ENCODE measurements at regions not wholly inside any gene's neighbourhood (a gene's known extent, or its start where the extent isn't known, plus 50 kb on each side); places are given as distances from the start of the nearest gene placed in this dataset.
"Not testable (repeated sequence)": the region's sequence is repeated elsewhere in the genome, so short reads cannot be mapped to it uniquely, and the experiment has no call there.

DNA sequence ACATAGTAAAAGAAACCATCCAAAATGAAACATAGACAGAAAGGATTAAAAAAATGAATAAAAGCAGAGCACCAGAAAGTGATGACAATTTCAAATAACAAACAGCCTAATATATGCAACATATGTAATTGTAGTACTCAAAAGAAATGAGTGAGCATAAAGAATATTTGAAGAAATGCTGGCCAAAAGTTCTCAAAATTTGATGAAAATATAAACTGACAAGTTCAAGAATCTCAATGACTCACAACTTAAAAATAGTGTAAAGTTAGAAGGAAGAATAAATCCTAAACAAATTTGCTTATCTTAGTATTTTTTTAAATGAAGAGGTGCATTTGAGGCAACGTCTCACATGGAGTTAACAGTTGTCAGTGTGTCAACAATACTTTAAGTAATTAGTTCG lies 498.9 kb downstream of the SLC6A15 start:
- no peaks in the 10 kb centered on the region for H3K9me3 Mint-ChIP-seq
- ATAC-seq = no peak
- intact Hi-C loops (cut with micrococcal nuclease) = no loop called here
- TF ChIP-seq, protein P1, sequence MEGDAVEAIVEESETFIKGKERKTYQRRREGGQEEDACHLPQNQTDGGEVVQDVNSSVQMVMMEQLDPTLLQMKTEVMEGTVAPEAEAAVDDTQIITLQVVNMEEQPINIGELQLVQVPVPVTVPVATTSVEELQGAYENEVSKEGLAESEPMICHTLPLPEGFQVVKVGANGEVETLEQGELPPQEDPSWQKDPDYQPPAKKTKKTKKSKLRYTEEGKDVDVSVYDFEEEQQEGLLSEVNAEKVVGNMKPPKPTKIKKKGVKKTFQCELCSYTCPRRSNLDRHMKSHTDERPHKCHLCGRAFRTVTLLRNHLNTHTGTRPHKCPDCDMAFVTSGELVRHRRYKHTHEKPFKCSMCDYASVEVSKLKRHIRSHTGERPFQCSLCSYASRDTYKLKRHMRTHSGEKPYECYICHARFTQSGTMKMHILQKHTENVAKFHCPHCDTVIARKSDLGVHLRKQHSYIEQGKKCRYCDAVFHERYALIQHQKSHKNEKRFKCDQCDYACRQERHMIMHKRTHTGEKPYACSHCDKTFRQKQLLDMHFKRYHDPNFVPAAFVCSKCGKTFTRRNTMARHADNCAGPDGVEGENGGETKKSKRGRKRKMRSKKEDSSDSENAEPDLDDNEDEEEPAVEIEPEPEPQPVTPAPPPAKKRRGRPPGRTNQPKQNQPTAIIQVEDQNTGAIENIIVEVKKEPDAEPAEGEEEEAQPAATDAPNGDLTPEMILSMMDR (IDR thresholded peaks at IDR 0.05) = no peak
- POLR2A ChIA-PET = no interaction called here
- H3K4me1 Mint-ChIP-seq (ENCODE audit: low read depth) = no peaks in the 10 kb centered on the region
- no peak overlapping the region for H3K4me3 Mint-ChIP-seq
- CTCF ChIA-PET = no interaction called here
- H3K27ac Mint-ChIP-seq = no peak overlapping the region
- no peaks in the 10 kb centered on the region for H3K36me3 Mint-ChIP-seq (ENCODE audit: low read depth)
- DNase-seq = no peak
- no peaks in the 10 kb centered on the region for H3K27me3 Mint-ChIP-seq

DNA sequence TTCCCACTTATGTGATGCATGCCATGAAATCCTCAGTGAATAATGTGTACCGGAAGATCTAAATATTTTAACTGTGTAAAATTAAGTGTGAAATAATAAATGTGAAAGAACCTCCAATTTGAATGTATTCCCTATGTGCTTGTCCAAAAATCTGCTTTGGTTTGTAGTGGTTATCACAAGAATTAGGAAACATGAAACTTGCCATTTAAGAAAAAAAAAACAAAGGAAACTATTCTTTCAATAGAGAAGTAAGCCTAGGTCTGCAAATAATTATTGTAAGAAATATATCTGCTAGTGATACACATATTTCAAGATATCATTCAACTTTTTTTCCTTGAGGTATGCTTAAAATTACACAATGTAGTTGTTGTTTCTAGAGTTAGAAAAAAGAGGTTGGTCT lies 500.4 kb downstream of the SLC6A15 start:
- Mint-ChIP-seq H3K4me3 (no peak overlapping the region), H3K36me3 (ENCODE audit: low read depth) (no peaks in the 10 kb centered on the region), H3K4me1 (ENCODE audit: low read depth) (no peaks in the 10 kb centered on the region), H3K27me3 (no peaks in the 10 kb centered on the region), H3K27ac (no peak overlapping the region), H3K9me3 (no peaks in the 10 kb centered on the region)
- POLR2A ChIA-PET = no interaction called here
- TF ChIP-seq, protein P1 (IDR thresholded peaks at IDR 0.05) = no peak
- ATAC-seq = no peak
- CTCF ChIA-PET = no interaction called here
- intact Hi-C loops (cut with micrococcal nuclease) = no loop called here
- DNase-seq = no peak

DNA sequence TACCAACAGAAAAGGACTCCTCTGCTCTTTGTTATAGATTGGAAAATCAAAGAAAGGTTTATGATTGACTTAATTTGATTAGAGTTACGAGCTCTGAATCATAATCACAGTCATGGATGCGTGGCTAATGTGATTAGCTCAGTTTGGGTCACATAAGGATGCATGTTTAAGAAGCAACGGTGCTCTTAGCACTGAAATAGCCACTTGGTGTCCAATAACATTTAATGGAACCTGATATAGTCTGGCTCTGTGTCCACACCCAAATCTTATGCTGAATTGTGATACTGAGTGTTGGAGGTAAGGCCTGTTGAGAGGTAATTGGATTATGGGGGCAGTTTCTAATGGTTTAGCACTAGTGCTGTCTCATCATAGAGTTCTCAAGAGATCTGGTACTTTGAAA lies 501.6 kb downstream of the SLC6A15 start:
- H3K4me1 Mint-ChIP-seq (ENCODE audit: low read depth) = no peaks in the 10 kb centered on the region
- CTCF ChIA-PET = no interaction called here
- DNase-seq (no peak), ATAC-seq (no peak)
- TF ChIP-seq, protein P1 (IDR thresholded peaks at IDR 0.05) = no peak
- H3K27ac Mint-ChIP-seq = no peak overlapping the region
- no peaks in the 10 kb centered on the region for H3K36me3 Mint-ChIP-seq (ENCODE audit: low read depth)
- POLR2A ChIA-PET = no interaction called here
- H3K4me3 Mint-ChIP-seq = no peak overlapping the region
- intact Hi-C loops (cut with micrococcal nuclease) = no loop called here
- no peaks in the 10 kb centered on the region for H3K27me3 Mint-ChIP-seq
- H3K9me3 Mint-ChIP-seq = no peaks in the 10 kb centered on the region

DNA sequence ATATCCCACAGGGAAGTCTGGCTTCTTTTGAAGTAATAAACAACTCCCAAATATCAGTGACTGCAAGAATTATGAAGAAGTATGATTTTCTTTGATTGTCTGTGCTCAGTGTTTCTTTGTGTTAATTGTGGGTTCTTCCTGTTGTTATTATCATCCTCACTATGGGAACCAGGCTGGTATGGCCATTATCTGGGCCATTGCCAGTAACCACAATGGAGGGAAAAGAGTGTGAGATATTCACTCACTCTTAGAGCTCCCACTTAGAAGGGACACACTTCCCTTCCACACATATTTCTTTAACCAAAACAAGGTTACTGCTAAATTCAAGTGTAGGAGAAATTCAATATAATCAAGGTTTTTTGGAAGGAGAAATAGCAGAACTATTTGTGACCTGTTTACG lies 503.7 kb downstream of the SLC6A15 start:
- ChIA-PET POLR2A (no interaction called here), CTCF (no interaction called here)
- H3K27ac Mint-ChIP-seq = no peak overlapping the region
- TF ChIP-seq, protein P1 (IDR thresholded peaks at IDR 0.05) = no peak
- H3K36me3 Mint-ChIP-seq (ENCODE audit: low read depth) = no peaks in the 10 kb centered on the region
- no peak overlapping the region for H3K4me3 Mint-ChIP-seq
- ATAC-seq = no peak
- DNase-seq = no peak
- no peaks in the 10 kb centered on the region for H3K9me3 Mint-ChIP-seq
- H3K4me1 Mint-ChIP-seq (ENCODE audit: low read depth) = no peaks in the 10 kb centered on the region
- no peaks in the 10 kb centered on the region for H3K27me3 Mint-ChIP-seq
- intact Hi-C loops (cut with micrococcal nuclease) = no loop called here

DNA sequence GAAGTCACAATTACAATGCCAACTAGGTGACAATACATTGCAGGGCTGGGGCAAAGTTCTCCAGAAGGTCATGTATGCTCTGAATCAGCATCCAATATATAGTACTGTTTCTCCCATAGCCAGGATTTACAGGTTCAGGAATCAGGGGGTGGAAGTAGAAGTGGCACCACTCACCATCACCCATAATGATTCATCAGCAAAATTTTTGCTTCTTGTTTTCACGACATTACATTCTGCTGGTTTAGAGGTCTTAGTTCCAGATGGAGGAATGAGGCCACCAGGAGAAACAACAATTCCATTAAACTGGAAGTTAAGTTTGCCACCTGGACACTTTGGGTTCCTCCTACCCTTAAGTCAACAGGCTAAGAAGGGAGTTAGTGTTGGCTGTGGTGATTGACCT lies 505.9 kb downstream of the SLC6A15 start:
- ATAC-seq; H3K4me3 Mint-ChIP-seq; CTCF ChIA-PET; H3K36me3 Mint-ChIP-seq (ENCODE audit: low read depth); H3K4me1 Mint-ChIP-seq (ENCODE audit: low read depth); H3K27me3 Mint-ChIP-seq; DNase-seq; intact Hi-C loops (cut with micrococcal nuclease); H3K9me3 Mint-ChIP-seq; H3K27ac Mint-ChIP-seq; POLR2A ChIA-PET: not testable (repeated sequence)

DNA sequence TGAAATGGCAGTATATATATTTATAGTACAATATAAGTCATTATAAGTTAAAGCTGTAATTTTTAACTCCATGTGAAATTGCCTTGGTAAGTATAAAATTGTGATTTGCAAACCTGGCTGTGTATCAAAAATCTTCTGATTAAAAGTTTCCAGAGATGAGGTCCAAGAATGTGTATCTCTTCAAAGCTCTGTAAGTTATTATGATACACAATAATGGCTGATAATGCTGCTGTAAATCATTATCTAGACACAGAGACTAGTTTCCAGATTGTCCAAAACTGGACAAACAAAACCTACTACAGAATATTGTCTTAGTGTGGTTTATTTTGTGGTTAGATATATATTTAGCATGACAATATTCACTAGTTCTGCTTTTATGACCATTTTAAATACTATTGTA lies 514.8 kb downstream of the SLC6A15 start:
- CTCF ChIA-PET = interaction anchor here (0.8 kb wide), 1 partner anchor 1712 kb away, joined by 3 read pairs; no protein-coding TSS in a partner anchor

More for the DNA sequence above, 514.8 kb downstream of the SLC6A15 start:
- no peak for ATAC-seq
- H3K36me3 Mint-ChIP-seq (ENCODE audit: low read depth) = no peaks in the 10 kb centered on the region
- intact Hi-C loops (cut with micrococcal nuclease) = no loop called here
- DNase-seq = no peak
- no peak overlapping the region for H3K4me3 Mint-ChIP-seq
- no peaks in the 10 kb centered on the region for H3K27me3 Mint-ChIP-seq
- TF ChIP-seq, protein P1 (IDR thresholded peaks at IDR 0.05) = no peak
- H3K27ac Mint-ChIP-seq = no peak overlapping the region
- POLR2A ChIA-PET = no interaction called here
- no peaks in the 10 kb centered on the region for H3K9me3 Mint-ChIP-seq
- no peaks in the 10 kb centered on the region for H3K4me1 Mint-ChIP-seq (ENCODE audit: low read depth)

Measured in activated CD8-positive, alpha-beta T cell treated with anti-CD3 and anti-CD28 coated beads for 36 hours (primary cell).